SK-N-SH treated with all-trans-retinoic acid at 6 μM for 48 hours (cell line): ENCODE measurements at regions not wholly inside any gene's neighbourhood (a gene's known extent, or its start where the extent isn't known, plus 50 kb on each side); places are given as distances from the start of the nearest gene placed in this dataset.

Source experiments
- ARNTL ChIP-seq: fragments of 450-650 bp; formaldehyde crosslinking; IDR thresholded peaks from 2 replicates; pipeline ENCODE4 v1.5.0; 2020; ENCODE audit warnings: low read depth, mild to moderate bottlenecking, moderate library complexity, borderline replicate concordance
- ISL1 ChIP-seq: fragments of 250-450 bp; sonication (Bioruptor Pico); IDR thresholded peaks from 2 replicates; pipeline ENCODE4 v2.1.2; 2022; ENCODE audit warnings: mild to moderate bottlenecking, moderate library complexity
- TOX ChIP-seq: fragments of 250-450 bp; sonication (Bioruptor Pico); IDR thresholded peaks from 2 replicates; pipeline ENCODE4 v1.8.0; 2021; ENCODE audit warnings: mild to moderate bottlenecking, moderate library complexity, borderline replicate concordance
- ZFP3 ChIP-seq: fragments of 250-450 bp; sonication (Bioruptor Pico); IDR thresholded peaks from 2 replicates; pipeline ENCODE4 v1.5.0; 2020; ENCODE audit warnings: mild to moderate bottlenecking, moderate library complexity
- TF ChIP-seq, protein P1 (sequence below): fragments of 250-450 bp; sonication (Bioruptor Pico); IDR thresholded peaks from 2 replicates; pipeline ENCODE4 v1.8.0; 2020; ENCODE audit warnings: mild to moderate bottlenecking, moderate library complexity, borderline replicate concordance

DNA sequence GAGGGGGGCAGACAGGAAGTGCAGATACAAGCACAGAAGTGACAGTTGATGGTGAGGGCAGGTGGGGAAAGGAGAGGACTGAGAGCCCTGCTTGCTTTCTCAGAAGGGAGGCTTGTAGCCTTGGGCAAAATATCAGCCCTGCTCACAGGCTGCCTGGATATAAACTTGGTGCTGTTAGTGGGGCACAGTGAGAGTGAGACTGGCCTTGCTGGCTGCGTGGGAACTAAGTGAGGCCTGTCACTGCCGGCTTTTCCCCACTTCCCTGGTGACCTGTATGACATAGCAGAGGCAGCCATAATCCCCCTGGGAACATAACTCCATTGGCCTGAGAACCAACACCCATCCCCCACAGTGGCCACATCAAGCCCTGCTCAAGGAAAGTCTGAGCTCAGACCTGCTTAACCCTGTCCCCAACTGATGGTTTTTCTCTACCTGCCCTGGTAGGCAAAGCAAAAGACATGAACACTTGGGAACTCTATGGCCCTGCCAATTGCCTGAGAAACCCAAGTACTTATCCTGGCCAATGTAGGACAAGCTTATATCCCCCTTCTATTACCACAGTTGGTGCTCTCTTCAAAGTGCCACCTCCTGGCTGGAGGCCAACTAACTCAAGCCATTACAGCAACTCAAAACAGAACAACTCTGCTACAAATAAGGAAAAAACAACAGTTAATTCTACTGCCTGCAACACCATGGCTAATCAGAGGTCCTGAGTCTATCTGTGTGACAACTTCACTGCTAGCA, 472.7 kb downstream of the PLPP3 start:
- TF ChIP-seq, protein P1, sequence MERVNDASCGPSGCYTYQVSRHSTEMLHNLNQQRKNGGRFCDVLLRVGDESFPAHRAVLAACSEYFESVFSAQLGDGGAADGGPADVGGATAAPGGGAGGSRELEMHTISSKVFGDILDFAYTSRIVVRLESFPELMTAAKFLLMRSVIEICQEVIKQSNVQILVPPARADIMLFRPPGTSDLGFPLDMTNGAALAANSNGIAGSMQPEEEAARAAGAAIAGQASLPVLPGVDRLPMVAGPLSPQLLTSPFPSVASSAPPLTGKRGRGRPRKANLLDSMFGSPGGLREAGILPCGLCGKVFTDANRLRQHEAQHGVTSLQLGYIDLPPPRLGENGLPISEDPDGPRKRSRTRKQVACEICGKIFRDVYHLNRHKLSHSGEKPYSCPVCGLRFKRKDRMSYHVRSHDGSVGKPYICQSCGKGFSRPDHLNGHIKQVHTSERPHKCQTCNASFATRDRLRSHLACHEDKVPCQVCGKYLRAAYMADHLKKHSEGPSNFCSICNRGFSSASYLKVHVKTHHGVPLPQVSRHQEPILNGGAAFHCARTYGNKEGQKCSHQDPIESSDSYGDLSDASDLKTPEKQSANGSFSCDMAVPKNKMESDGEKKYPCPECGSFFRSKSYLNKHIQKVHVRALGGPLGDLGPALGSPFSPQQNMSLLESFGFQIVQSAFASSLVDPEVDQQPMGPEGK (CRISPR knock-in tag), result no peak
- TF ChIP-seq ZFP3 (CRISPR knock-in tag), result no peak
- no peak for TF ChIP-seq TOX
- TF ChIP-seq ARNTL (CRISPR knock-in tag), result no peak
- no peak for TF ChIP-seq ISL1 (CRISPR knock-in tag)
